ENCODE measurements at regions not wholly inside any gene's neighbourhood (a gene's known extent, or its start where the extent isn't known, plus 50 kb on each side); places are given as distances from the start of the nearest gene placed in this dataset.

DNA sequence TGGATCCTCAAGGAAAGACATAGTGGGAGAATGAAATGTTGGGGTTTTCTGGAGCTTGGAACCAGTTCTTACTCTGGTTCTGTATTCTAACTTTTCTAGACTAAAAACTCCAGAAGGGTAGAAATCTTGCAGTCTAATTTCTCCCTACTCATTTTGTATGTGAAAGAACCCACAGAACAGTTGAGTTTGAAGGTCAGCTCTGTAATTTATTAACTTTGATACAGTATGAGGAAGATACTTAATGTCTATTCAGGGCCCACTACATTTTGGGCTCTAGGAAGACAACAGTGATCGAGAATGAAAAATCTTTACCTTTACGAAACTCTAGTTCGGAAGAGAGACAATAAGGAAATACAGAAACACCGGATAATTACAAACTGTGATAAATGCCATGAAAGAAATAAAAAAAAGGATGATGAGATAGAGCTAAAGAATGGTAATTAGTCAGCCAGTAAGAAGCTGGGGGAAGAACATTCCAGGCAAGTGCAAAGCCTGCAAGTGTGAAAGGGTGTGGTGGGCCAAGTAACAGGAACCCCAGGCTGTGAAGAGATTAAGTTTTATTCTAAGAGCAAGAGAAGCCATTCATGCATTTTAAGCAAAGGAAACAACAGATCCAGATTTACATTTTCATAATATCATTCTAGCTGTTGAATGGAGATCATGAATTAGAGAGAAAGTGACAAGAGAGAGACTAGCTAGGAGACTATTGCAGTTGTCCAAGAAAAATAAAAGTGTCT lies 159.9 kb upstream of the HMCN1 start (continued):
- TF ChIP-seq TP53 (CRISPR knock-in tag; IDR thresholded peaks at IDR 0.05) (no peak), ESRRA (IDR thresholded peaks at IDR 0.05; ENCODE audit: borderline replicate concordance, low read length) (no peak), CHD2 (IDR thresholded peaks at IDR 0.05; ENCODE audit: low read length, partially characterized antibody) (no peak)

DNA sequence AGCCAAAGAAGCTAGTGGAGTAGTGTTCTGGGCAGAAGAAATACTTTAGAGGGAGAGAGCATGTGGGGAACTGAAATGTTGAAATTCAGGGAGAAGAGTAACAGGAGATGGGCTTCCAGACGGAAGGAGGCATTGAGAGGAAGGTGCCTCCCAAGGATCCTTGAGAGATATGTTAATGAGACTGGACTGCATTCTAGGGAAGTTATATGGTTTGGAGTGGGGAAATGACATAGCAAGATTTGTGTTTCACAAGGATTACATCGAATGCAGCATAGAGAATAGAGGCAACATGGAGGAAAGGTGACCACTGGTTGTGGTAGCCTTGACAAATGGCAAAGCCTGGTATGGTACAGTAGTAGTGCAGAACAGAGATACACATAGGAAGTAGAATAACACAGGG lies 160.5 kb upstream of the HMCN1 start:
- POLR2A ChIA-PET = no interaction called here
- ATAC-seq (no peak), FAIRE-seq (no peak), DNase-seq (ENCODE audit: low read depth in 1 of 2, low spot score in 1 of 2) (no peak)
- Histone ChIP-seq H3K27ac (peak overlapping the region; percentile 32 to 43; a peak in 3 of 6 replicates), H3K4me3 (no peak overlapping the region), H3K4me2 (peak overlapping the region; percentile 59), H3K4me1 (peaks cover 25% of the 10 kb centered on the region), H3K9me3 (no peaks in the 10 kb centered on the region; the same call in 2 of the 3 replicates)
- CTCF ChIA-PET = interaction anchor here (0.7 to 1.3 kb wide), 2 partner anchors 22 to 766 kb away, joined by 3 to 6 read pairs; no protein-coding TSS in a partner anchor
- WGBS (ENCODE audit: missing lambda C conversion rate) = 68% methylated on average over 2 of the region's 2 CpGs
- TF ChIP-seq E2F6 (IDR thresholded peaks at IDR 0.05; ENCODE audit: borderline replicate concordance, low read depth) (no peak), CBX8 (IDR thresholded peaks at IDR 0.05) (no peak), CBX2 (IDR thresholded peaks at IDR 0.05; ENCODE audit: borderline replicate concordance, low read depth) (no peak), BHLHE40 (IDR thresholded peaks at IDR 0.05; ENCODE audit: low read depth, low read length) (no peak), EHF (CRISPR knock-in tag; IDR thresholded peaks at IDR 0.05) (no peak), CEBPB (IDR thresholded peaks at IDR 0.05) (no peak), NFE2L2 (conservative IDR thresholded peaks at IDR 0.05; ENCODE audit: low read length) (no peak)

DNA sequence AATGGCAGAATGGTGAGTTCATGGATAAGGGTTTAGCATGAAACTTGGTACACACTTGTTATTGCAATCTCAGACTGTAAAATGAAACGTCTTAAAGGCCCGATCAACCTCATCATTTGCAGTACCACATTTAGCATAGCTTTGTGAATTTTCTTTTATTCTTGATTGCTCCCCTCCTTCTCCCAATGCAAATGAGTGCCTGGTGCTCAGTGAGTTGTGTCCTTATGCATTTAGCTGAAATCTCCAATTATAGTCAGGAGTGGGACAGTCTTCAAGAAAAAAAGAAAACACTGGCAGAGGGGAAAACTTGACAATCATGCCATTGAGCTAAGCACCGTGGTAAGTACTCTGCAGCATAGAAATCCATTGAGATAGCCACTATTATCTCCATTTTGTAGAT lies 161.0 kb upstream of the HMCN1 start:
- peaks cover 20% of the 10 kb centered on the region for H3K4me1 ChIP-seq
- TF ChIP-seq RFX5 (IDR thresholded peaks at IDR 0.05) = no peak
- TF ChIP-seq TP53 (CRISPR knock-in tag; IDR thresholded peaks at IDR 0.05) = no peak
- TF ChIP-seq, protein P1, sequence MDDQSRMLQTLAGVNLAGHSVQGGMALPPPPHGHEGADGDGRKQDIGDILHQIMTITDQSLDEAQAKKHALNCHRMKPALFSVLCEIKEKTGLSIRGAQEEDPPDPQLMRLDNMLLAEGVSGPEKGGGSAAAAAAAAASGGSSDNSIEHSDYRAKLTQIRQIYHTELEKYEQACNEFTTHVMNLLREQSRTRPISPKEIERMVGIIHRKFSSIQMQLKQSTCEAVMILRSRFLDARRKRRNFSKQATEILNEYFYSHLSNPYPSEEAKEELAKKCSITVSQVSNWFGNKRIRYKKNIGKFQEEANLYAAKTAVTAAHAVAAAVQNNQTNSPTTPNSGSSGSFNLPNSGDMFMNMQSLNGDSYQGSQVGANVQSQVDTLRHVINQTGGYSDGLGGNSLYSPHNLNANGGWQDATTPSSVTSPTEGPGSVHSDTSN (IDR thresholded peaks at IDR 0.05) = no peak
- TF ChIP-seq EP300 (IDR thresholded peaks at IDR 0.05) = no peak
- TF ChIP-seq NPAS2 (CRISPR knock-in tag; IDR thresholded peaks at IDR 0.05; ENCODE audit: borderline replicate concordance) = no peak
- TF ChIP-seq NR3C1 (IDR thresholded peaks at IDR 0.05) = no peak
- no peak for TF ChIP-seq HOXB13 (CRISPR knock-in tag; IDR thresholded peaks at IDR 0.05; ENCODE audit: low read depth)
- TF ChIP-seq MYC (IDR thresholded peaks at IDR 0.05; ENCODE audit: borderline replicate concordance, low read length) = no peak
- TF ChIP-seq HOXA7 (CRISPR knock-in tag; IDR thresholded peaks at IDR 0.05) = no peak
- TF ChIP-seq CEBPB (IDR thresholded peaks at IDR 0.05) = no peak
- no peak for TF ChIP-seq USF2 (IDR thresholded peaks at IDR 0.05)
- no peak for TF ChIP-seq POLR2A (IDR thresholded peaks at IDR 0.05; ENCODE audit: low read length)
- no peak for TF ChIP-seq SMC3 (IDR thresholded peaks at IDR 0.05)
- no peak for TF ChIP-seq GATA3 (IDR thresholded peaks at IDR 0.05; ENCODE audit: borderline replicate concordance)
- TF ChIP-seq ESRRA (IDR thresholded peaks at IDR 0.05; ENCODE audit: borderline replicate concordance, low read length) = no peak
- TF ChIP-seq, protein P2, sequence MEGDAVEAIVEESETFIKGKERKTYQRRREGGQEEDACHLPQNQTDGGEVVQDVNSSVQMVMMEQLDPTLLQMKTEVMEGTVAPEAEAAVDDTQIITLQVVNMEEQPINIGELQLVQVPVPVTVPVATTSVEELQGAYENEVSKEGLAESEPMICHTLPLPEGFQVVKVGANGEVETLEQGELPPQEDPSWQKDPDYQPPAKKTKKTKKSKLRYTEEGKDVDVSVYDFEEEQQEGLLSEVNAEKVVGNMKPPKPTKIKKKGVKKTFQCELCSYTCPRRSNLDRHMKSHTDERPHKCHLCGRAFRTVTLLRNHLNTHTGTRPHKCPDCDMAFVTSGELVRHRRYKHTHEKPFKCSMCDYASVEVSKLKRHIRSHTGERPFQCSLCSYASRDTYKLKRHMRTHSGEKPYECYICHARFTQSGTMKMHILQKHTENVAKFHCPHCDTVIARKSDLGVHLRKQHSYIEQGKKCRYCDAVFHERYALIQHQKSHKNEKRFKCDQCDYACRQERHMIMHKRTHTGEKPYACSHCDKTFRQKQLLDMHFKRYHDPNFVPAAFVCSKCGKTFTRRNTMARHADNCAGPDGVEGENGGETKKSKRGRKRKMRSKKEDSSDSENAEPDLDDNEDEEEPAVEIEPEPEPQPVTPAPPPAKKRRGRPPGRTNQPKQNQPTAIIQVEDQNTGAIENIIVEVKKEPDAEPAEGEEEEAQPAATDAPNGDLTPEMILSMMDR (IDR thresholded peaks at IDR 0.05) = no peak
- DNase-seq (ENCODE audit: low read depth in 1 of 2, low spot score in 1 of 2) = no peak
- H3K4me2 ChIP-seq = no peak overlapping the region
- 60% methylated on average over 3 of the region's 3 CpGs for WGBS (ENCODE audit: missing lambda C conversion rate)
- CTCF ChIA-PET = interaction anchor here (0.7 to 1.3 kb wide), 3 partner anchors 22 to 765 kb away, joined by 3 to 6 read pairs (median 3); partner anchors contain the start of gene IVNS1ABP
- POLR2A ChIA-PET = no interaction called here
- no peak for FAIRE-seq
- no peak overlapping the region for H3K4me3 ChIP-seq
- peak overlapping the region in 1 of 2 experiments; percentile 32; a peak in 1 of 6 replicates for H3K27ac ChIP-seq
- no peak for ATAC-seq
- no peaks in the 10 kb centered on the region; the same call in 2 of the 3 replicates for H3K9me3 ChIP-seq
